Fibroblast of peridontal ligament (primary cell): ENCODE measurements at regions not wholly inside any gene's neighbourhood (a gene's known extent, or its start where the extent isn't known, plus 50 kb on each side); places are given as distances from the start of the nearest gene placed in this dataset.

ENCODE experiments used
- DNase-seq: peaks from one replicate; pipeline ENCODE4 v3.0.0-alpha.2; 2010; ENCODE audit errors: extremely low read depth

DNA sequence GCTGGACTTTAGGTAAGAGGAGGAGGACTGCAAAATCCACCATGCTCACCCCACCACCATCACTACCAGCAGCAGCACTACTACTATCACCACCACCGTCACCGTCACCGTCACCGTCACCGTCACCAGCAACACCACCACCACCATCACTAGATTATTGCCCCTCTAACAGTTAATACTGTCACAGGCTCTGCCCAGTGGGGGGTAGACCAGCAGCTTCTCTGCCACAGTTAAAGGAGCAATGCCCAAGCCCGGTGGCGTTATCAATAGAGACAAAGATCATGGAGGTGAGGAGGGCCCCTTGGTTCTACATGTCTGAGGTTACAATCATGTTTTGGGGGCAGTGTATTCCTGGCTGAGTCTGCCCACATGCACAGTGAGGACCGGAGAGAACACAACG, 184.4 kb upstream of the DYNLRB2 start:
- no peak for DNase-seq

DNA sequence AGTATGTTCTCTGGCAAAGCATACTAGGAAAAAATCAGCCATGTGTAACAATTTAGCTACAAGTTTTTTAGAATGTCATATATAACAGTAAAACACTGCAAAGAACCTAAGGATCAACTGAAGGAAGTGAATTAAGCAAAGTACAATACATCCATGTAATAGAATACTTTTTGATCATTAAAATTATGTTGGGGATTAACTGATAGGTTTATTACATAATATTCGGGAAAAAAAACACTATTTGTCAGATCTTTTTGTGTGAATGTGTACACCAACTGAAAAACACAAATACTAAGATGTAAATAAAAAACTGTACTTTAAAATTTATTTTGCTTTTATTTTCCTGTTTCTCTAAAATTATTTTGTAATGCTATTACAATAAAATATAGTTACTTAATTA, 185.5 kb upstream of the DYNLRB2 start:
- no peak for DNase-seq

DNA sequence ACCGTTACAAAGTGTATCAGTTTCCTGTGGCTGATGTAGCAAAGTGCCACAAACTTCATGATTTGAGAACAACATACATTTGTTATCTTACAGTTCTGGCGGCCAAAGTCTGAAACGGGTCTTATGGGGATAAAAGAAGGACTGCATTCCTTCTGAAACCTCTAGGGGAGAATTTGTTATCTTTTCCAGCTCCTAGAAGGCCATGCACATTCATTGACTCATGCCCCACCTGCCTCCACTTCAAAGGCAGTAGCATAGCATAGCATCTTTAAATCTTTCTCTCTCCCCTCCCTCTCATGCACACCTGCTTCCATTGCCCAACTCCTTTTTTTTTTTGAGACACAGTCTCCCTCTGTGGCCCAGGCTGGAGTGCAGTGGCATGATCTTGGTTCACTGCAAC, 190.7 kb upstream of the DYNLRB2 start:
- no peak for DNase-seq

DNA sequence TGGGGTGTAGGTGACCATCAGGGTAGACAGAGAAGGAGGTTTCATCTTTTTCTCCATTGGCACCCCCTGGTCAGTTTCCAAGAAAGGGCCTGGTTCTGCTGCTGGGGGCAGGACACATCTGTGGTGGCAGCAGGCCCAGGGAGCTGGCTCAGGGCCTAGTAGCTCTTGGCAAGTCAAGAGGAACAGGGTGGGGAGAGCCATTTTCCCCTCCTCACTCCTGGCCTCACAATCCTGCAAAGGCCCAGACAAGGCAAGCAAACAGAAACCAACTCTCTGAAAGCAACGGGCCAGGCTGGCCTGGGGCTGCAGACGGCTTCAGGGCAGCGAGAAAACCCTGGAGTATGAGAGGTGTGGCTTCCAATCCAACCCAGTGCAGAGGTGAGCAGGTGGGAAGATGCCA, 192.9 kb upstream of the DYNLRB2 start:
- peak; percentile 67 for DNase-seq

DNA sequence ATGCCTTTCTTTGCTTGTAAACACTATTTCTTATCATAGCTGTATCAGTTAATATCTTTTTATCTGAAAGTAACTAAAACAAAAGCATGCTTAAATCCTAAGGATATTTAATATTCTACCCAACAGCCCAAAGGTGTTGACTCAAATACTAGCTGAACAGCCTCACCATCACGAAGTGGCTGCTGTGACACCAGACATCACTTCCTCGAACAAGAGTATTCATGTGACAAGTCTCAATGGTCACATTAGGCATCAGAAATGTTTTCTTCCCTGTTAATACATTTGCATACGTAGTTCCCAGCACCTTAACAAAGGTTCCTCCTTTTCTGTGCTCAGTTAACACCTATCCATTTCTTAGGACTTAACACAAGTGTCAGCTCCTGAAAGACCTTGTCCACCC, 193.8 kb upstream of the DYNLRB2 start:
- no peak for DNase-seq

DNA sequence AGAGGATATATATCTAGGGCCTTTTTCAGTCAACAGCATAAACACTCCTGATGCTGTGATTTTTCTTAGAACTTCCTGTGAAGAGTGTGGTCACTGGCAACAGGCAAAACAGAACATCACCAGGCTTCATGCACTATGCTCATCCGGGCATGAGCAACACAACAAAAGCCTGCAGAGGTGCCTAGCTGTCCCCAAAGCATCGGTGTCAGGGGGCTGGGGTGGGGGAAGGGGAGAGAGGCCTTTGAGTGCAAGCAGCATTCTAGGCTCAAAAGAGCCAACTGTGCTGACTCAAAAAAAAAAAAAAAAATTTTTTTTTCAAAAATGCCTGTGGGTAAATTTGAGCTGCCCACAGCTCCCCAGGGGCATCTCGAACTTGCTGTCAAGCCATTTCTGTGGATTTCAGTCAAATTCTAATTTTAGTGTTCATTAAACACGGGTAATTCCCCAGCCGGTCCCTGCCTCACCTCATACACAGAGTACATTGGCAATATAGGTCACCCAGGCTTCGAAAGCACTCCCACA, 194.6 kb upstream of the DYNLRB2 start:
- DNase-seq = peak; percentile 88

DNA sequence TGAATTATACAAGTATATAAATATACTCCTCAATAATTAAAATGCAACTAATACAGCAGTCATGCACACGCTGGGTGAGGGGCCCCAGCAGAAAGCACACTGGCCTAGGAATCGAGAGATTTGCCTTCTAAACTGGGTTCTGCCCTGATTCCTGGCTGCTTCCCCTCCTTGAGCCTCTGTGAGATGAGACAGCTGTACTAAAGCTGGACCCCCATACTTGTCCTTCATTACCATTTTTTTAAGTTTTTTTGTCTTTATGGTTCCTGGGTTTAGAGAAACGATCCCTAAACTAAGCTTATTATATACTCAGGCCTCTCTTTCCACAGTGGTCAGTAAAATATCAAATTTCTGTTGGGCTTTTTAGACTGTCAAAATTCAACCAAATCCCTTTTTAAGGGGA, 195.1 kb upstream of the DYNLRB2 start:
- DNase-seq = no peak

DNA sequence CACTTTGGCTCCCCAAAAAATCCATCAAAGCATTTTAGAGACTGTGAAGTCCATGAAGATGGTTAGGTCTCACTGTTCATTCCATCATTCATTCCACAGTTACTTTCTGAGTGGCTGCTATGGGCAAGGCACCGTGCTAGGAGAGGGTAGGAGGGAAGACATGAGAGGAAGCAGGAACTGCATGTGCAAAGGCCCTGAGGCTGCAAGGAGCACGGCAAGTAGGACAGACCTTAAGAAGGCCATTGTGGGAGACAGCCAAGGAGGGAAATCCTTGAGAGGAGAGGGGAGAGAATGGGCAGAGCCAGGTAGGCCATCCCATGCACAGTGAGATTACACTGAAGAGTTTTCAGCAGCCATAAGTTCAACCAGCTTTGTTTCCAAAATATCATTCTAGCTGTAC, 196.2 kb upstream of the DYNLRB2 start:
- no peak for DNase-seq

DNA sequence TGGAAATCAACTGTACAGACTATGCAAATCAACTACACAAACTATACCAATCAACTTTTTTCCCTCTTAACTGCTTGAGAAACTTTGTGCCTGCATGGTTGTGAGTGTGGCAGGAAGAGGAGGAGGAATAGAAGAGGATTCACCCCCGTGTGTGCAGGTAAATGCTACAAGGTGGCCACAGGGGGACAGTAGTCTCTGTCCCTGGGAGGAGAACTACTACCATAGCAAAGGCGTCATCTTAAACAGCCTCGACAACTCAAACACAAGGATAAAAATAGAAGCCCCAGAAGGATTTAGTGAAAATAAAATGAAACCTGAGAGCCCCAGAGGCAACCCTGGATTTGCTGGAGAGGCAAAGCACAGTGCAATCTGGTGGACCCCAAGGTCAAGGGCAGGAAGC, 199.5 kb upstream of the DYNLRB2 start:
- no peak for DNase-seq

DNA sequence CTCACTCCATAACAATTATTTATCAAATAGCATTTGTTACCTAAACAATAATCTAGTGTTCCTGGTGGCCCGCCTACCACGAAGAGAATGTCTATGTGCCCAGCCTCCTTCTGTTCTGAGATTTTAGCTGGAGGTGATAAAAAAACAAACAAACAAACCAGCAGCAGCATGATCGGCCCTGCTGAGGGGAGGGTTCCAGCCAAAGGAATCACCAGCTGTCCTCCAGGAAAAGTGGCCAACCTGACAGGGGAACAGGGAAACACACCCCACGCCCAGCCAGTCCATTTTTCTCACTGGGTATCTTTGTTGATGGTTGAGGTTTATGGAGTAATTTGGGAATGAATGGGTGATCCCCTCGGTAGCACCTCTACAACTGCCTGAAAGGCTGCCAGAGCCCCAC, 203.0 kb upstream of the DYNLRB2 start:
- no peak for DNase-seq

DNA sequence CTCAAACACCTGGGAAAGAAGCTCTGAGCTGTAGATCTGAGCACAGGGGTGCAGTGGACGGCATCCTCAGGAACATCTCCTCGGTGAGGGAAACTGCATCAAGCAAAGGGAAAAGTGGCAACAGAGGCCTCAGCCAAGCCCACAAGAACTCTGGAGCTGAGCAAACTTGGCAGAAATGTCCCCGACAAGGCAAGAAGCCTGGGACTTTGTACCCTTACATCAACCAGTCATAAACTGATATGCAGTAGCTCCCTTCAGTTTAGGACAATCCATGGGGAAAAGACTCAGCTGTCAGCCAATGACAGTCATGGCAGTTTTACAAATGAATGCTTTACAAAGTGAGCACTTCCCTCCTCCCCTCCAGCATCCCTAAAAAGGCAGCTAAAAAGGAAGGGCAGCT, 210.0 kb upstream of the DYNLRB2 start:
- no peak for DNase-seq

DNA sequence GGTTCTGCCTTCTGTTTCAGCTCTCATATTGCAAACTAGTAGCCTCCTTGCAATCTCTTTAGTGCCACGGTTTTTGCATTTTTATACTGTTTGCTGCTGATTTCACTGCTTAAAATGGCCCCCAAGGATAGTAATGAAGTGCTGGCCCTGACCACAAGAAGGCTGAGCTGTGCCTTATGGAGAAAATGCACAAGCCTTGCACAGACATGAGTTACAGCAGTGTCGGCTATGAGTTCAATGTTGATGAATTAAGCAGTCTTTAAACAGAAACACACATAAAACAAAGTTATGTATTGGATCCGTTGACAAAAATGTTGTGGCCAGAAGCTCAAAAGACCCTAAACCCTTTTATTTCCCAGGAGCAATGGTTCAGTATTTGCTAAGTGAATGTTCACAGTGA, 210.6 kb upstream of the DYNLRB2 start:
- DNase-seq = no peak

DNA sequence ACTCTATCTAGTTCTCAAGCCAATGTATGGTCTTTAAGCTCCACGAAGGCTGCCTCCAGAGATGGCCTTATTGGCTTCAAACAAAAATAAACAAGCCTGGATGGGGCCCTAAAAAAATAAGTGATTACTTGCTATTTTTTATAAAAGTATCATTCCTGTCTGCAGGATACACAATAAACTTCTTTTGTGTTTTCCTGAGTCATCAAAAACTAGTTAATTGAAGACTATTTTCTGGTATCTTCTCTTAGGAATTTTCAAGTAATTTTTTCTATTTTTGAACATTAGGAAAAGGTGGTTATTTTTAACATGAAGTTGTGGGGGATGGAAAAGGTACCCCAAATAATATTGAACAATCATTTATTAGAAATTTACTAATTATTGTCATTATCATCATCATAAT, 213.1 kb upstream of the DYNLRB2 start:
- DNase-seq = no peak

DNA sequence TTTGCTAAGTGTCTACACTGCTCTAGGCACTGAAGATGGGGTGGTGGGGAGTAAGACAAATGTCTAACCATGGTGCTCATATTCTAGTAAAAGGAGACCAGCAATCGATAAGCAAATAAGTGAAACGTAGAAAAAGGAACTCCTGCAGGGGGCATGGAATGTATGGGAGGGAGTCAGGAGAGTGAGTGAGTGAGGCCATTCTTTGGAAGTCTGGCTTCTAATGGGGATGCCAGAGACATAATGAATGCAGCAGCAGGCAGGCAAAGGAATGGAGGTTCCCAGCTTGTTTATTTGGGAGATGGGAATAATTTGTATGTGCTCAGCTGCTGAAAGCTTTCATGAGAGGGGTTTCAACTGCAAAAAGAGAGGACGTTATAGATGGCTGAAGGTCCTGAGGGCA, 216.4 kb upstream of the DYNLRB2 start:
- DNase-seq = no peak

DNA sequence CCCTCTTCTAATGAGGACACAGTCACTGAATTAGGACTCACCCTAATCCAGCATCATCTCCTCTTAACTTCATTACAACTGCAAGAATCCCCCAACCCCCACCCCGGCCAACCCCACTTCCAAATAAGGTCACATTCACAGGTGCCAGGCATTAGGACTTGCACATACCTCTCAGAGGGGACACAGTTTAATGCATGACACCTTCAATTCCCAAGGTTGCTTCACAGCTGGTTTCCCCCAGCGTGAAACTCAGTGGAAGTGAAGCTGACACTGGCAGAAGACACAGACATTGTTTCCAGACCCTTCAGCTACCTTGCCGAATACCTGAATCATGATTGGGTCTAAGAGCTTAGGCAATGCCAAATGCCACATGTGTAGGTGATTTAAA, 217.0 kb upstream of the DYNLRB2 start:
- DNase-seq = no peak

DNA sequence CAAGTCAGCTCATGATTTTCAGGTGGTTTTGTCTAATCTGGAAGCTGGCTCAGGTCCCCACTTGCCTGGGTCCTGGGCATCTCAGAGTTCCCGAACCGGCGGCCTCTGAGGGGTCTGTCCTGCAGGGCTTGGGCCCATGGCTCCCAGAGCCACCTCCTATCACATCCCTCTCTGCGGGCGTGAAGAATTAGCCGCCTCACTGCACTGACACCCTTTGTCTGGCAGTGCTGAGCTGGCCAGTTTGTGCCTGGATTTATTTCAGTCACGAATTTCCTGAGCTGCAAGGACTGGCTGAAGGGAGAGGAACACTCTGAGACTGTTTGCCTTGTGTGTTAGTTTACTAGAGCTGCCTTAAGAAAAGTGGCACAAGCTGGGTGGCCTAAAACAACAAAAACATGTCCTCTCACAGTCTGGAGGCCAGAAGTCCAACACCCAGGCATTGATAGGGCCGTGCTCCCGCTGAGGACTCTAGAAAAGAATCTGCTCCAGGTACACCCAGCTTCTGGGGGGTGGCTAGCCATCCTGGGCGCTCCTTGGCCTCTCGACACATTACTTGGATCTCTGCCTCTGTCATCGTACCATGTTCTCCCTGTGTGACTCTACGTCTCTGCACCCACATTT, 217.5 kb upstream of the DYNLRB2 start:
- DNase-seq = no peak

DNA sequence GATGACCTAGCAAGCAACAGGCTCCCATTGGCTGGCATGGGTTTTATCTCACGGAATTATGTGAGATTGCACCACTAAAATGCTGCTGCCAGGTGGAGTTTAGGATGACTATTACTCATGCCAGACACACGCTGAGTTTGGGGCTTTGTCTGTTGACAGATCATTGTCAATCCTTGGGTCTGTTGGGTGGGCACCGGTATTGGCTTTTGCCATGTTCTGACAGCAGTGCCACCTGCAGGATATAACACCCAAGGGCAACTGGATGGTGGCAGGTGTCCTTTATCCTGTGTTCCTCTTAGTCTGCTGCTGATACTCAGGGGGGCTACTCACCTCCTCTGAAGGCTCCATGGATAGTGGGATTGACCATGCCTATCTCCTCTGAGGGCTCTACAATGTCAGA, 221.6 kb upstream of the DYNLRB2 start:
- no peak for DNase-seq

DNA sequence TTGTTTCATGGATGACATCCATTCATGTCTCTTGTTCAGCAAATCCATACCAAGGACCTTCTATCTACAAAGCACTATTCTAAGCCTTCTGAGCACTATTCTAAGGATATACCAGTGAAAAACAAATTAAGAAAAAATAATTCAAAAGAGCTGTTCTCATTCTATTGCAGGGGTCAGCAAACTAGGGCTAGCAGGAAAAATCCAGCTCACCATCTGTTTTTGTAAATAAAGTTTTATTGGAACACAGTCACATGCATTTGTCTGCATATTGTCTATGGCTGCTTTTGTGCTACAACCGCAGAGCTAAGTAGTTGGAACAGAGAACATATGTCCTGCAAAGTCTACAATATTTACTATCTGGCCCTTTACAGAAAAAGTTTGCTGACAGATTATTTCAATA, 222.7 kb upstream of the DYNLRB2 start:
- DNase-seq = no peak

DNA sequence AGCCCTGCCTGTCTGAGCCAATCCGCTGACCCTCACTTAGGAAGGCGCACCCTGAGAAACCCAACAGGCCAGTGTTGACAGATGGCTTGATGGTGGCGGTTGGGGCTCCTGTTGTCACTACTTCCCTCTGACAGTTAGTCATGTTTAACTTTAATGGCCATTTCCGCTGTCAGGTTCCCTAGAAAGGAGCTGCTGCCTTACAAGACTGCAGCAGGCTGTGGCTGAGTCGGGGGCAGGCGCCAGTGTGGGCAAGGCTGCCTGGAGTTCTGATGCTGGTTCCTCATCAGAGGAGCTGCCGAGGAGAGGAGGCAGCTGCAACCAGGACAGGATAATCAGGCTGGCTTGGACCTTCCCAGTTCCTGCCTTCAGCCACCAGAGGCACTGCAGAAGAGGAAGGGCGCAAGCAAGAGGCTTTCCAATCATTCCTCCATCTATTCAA, 223.2 kb upstream of the DYNLRB2 start:
- no peak for DNase-seq

DNA sequence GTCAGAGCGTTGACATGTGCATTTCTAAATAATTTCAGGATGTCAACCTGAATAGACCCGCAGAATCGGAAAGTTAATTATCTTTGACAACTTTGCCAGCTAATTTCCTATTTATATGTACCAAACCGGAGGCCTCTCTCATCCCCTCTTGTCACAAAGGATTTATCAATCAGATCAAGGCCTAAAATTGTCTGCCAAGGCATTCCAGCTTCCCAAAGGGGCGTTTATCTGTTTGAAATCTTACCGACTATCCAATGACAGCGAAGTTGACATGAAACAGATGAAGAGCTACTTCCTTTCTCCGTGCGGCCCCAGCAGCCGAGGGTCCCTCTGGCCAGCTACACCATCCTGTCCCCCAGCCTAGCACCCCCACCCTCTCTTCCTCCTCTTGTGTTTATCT, 223.7 kb upstream of the DYNLRB2 start:
- DNase-seq = no peak

DNA sequence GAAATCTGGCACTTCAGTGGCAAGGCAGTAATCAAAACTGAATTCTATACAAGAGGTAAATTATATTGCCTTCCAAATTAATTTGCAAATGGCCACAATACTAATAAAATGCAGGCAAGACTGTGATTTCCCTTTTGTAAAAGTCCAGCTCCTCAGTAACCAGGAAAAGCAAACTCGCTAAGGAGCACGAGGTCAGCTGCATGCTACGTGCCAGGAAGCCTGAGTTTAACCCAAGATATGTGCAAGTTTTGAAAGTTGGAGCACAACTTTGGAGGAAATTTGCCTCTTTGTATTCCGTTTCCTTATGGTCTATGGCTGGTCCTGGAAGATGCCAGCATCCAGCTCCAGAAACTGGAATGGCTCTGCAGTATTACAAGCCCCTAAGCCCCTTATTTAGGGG, 226.8 kb upstream of the DYNLRB2 start:
- DNase-seq = no peak

DNA sequence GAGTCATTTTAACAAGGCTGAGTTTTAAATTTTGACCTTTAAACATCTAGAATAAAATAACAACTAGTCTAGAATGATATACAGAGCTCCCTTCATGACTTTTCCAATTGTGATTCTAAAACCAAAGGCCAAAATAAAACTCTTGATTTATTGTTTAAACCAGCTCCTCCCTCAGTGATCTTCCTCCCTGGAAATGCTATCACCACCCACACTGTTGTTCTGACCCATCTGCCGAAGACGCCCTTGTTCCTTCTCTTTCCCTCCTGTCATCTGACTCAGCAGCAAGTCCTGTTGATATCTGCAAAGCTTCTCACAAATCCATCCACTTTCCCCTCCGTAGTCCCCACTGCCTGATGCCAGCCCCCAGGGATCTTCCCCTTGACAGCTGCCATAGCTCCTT, 231.6 kb upstream of the DYNLRB2 start:
- no peak for DNase-seq

DNA sequence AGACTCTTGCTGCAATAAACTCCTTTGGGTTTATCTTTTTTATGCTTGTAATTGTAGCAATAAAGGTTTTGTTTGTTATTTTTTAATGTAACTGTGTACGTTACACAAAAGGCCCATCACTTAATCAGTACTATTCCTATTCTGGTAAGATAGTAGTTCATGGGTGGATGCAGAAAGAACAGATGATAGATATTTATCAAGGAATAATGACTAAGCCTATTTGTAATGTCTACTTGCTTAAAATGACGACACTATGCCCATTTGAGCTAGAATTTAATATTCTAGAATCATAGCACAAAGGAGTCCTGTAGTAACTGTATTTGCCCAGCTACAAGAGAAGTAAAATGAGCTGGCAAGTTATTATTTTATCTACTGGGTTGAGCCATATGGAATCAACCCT, 235.4 kb upstream of the DYNLRB2 start:
- no peak for DNase-seq

DNA sequence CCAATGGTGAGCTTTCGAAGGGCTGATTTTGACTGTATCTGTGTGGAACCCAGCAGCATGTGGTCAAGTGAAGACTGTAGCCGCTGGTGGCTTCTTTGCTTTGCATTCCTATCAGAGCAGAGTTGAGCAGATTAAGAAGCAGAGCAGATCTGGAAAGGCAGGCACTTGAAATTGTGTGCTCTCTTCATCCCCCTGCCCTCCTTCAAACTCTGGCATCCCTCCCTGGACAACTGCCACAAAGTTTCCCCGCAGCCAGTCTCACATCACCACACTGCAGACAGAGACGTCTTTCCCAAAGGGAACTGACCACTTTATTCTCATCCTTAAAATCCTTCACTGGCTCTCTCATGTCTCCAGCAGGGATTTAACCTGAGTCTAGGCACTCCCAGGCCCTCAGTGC, 237.1 kb upstream of the DYNLRB2 start:
- DNase-seq = peak; percentile 25
